ENCODE measurements at regions not wholly inside any gene's neighbourhood (a gene's known extent, or its start where the extent isn't known, plus 50 kb on each side); places are given as distances from the start of the nearest gene placed in this dataset.
A peak's percentile ranks its signal among the peaks of the same experiment; 100 is the strongest.

DNA sequence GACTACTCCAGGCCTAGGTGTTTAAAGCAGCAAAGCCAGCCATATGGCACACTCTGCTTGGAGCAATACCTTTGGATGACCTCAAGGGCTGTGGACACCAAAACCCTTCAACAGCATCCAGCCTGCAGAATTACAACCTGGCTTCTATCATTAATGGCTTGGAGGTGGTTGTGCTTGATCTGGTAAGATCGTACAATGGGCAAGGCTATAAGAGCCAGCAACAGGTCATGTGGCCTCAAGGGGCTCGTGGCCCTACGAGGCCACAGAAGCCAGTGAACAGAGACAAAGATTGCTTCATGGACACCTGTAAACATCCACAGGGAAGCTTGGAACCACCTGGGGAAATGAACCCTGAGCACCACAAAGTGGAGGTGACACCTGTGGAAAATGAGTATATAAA, 657.3 kb downstream of the BCL11B start:
- no peak for DNase-seq

DNA sequence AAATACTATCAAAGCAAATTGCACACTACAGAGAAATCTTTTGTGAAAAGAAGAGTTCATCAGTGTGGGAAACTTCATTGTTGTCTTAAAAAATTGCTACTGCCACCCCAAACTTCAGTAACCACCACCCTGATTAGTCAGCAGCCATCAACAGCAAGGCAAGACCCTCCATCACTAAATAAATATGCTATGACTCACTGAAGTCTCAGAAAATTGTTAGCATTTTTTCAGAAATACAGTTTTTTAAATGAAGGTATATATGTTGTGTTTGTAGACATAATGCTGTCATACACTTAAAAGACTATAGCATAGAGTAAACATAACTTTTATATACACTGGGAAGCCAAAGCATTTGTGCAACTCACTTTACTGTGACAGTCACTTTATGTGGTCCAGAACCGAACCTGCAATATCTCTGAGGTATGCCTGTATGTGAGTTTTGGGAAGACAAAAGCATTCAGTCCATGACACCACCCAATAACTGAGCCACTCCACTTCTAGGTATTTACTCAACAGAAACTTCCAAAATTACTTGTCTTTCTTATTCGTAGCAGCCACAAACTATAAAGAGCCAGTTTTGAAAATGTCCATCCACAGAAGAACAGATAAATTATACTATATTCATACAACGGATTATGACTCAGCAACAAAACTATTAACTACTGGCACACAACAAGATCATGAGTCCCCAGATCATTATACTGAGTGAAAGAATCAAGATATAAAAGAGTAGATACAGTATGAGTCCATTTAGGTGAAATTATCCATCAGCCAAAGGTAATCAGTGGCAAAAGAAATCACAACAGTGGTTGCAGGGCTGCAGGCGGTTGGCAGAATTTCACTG, 649.6 kb downstream of the BCL11B start:
- DNase-seq = no peak

DNA sequence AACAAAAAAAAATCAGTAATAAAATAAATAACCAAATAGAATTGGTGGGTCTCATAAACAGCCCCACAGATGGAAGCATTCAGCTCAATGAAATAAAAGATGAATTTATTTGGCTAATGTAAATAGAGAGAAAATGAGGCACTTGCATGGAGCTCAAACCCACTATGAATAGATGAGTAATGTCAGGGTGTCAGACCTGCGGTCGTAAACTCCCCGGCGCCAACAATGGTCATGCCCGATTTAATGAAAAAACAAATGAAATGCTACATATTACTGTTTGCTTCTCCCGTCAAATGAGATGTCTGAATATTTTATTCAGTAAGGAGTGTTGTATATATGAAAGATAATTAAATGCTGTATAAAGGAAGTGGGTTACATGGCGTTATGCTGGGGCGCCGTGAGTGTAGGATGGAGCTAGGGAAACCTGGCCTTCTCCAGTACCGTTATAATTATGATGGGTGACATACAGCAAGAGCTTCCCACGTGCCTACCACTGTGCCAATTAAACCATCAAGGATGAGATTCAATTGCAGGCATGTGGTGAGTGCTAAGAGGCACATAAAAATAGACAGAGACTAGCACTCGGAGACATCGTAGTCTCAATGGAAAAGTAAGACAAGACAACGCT, 648.1 kb downstream of the BCL11B start:
- peak; percentile 19 for DNase-seq

DNA sequence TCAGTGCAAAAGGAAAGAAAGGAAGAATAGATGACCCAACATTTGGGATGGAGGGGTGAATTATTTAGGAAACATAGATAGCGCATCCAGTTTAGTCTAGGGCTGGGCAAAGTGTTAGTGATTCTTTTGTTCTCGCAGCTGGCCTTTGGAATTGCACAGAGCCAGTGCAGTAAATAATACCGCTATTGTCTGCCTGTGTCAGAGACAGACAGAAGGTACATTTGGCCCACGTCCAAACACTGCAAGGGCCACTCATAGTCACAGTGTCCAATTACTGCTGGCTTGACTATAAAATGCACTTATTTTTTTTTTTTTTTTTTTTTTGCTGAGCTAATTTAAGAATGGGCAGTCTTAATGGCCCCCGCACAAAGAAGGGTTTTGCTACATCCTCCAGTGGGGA, 638.6 kb downstream of the BCL11B start:
- peak; percentile 81 for DNase-seq

DNA sequence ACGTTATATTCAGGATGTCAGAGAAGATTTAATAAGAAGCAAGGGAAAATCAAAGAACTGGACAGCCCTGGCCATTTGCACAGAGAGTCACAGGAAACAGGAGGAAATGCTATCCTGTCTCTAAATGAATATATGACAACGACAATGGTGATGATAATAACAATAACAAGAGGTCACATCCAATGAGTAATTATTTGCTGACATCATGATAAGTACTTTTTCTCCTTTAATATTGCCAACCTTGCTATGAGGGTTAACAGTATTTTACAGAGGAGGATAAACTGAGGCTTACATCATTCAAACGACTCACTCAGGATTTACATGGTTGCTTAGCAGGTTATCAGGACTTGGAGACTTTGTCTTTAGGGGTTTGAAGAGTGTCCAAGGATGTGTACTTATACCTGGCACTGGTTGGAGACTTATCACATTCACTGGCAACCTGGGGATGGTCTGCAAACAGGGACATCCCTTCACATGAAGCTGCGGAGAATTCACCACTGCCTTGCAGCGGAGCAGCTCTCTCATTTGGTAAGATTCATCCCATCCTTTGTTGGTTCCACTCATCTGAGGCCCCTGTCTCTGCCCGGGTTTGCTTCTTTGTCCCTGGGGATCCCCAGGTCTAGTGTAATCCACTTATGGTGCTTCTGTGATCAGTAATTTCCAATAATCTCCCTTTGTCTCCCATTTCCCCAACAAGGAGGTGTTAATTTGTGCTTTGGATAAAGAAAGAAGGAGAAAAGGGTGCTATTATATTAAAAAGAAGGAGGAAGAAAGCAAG, 637.8 kb downstream of the BCL11B start:
- no peak for DNase-seq

DNA sequence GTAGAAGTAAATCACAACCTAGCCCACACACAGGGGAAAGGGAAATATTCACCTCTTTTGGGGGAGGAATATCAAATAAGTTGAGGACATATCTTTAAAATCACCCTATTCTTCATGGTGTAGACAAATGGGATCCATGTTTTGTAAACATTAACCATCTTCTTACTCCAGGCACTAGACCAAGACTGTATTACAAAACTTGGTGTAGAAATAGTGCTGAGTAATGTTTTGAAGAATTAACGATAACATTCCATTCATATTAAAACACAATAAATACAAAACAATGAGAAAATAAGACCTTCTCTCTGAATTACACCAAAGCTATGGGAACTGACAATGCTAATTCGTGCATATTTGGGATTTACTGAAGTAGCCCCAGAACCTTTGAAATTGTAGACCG, 633.6 kb downstream of the BCL11B start:
- no peak for DNase-seq

DNA sequence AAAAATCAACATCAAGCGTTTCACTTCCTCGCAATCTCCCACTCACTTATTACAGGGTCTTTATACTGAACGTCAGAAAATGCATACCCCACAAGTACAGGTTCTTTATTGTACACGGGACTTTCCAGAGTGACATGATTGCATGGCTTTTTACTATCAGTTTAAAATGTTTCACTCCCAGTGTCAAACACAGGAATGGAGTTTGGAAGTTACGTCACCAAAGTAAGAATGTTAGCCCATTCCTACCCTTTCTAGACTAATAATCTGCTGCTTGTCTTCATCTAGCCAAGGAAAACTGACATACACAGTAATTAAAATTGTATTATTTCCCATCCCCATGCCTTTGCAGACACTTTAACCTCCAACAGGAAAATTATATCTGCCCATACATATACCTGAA, 624.2 kb downstream of the BCL11B start:
- DNase-seq = no peak

DNA sequence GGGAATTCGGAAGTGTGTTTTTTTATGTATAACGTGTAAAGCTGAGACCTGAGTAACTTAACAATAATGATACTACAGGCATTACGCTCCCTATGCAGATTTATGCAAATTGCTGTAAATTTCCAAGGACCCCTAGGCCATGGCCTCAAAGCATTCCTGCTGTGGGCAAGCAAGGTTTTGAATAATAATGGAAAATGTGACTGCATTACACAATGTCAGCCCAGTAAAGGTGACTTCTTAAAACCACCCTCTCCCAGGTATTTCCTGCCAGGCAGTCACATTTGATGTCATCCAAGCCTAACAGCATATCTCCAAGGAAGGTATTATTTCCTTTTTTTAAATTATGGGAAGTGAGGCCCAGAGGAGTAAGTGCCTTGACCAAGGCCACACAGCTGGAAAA, 621.0 kb downstream of the BCL11B start:
- DNase-seq = no peak

DNA sequence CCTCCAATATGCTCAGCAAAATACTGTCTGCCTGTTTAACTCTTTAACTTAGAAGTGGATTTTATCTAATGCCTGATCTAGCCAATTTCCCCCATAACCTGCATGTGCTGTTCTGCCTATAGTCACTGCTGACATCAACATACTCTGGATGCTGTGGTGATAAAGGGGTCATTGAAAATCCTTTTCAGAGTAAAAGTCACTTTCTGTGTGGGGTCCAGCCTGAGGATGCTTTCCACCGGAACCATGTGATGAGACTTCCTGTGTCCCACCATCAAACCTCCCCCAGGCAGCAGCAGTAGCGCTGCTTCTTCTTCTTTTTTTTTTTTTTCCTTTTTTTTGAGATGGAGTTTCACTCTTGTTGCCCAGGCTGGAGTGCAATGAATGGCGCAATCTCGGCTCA, 607.0 kb downstream of the BCL11B start:
- DNase-seq = no peak

DNA sequence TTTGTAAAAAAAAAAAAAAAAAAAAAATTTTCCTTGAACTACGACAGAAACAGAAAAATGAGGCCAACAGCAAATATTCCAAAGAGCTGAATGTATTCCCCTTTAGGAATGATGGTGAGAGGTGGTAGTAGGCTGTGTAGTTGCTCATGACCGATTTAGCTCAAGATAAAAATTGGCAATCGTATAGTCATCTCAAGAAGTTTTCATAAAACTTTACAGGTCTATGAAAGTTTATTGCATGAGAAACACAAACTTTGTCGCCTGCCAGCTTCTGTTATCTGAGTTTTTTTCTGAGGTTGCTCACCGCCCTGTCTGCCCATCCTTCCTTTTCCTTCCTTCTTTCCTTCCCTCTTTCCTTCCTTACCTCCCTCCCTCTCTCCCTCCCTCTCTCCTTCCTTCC, 605.5 kb downstream of the BCL11B start:
- no peak for DNase-seq

DNA sequence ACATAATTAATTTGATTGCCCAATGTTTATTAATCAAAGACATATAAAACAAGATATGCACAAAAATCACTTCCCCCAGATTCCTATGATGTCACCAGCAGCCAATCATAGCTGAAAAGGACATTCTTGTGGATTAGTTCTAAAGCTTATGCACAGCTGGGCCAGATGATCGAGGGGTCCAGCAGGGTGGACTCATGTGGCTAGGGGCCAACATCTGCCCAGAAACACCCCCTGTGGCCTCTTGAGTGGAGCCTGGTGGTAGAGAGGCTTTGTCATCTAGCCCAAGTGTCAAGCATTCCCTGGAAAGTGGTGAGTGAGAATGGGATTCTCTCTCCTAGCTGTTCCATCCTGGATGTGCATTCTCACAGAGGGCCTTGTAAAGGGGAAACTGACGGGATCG, 590.0 kb downstream of the BCL11B start:
- no peak for DNase-seq

DNA sequence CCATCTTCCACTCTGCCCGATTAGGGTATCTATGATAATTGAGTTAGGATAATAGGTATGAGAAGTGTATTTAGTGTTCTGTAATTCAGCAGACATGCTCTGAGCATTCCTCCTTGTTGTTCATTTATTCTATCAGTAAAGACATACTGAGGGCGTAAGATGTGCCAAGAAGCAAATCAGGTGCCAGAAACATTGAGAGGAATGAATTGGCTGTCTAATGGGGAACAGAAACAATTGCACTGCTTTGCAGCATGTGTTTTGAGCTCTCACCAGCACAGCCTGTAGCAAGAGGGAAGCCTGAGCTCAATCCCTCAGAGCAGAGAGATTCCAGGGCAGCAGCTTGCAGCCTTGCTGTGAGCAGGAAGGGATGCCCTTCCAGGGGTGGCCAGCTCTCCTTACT, 589.3 kb downstream of the BCL11B start:
- DNase-seq = no peak

DNA sequence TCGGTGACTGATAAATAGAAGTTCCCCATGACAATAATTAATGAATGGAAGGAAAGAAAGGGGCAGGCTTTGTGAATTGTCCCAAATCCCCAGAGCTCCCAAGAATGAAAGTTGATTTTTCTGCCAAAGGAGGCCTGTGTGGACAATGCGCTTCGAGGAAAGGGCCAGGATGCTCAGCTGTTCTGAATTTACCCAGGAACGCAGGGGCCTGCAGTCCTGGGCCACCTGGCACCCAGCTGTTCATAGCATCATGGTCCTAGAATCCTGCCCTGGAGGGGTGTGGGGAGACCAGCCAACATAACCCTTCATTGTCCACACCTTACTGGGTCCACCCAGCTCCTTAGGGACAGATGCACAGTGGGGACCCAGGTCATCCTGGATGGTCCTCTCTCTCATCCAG, 587.5 kb downstream of the BCL11B start:
- DNase-seq = no peak

DNA sequence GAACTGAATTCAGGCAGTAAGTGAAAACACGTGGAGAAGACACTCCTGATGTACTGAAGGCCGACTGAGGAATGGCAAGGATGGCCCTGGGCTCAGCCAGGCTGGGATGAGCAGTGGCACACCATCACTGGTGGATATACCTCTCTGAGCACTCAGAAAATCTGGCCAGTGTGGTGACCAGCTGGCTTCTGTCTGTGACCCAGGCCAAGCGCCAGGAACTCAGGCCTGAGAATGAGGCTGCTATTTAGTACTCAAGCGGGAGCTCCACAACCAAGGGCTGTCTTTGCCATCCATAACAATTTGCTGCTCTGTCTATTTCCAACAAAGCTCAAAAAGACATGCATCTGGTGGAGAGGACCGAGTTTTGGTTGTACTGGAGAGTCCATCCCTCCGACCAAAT, 586.3 kb downstream of the BCL11B start:
- no peak for DNase-seq

DNA sequence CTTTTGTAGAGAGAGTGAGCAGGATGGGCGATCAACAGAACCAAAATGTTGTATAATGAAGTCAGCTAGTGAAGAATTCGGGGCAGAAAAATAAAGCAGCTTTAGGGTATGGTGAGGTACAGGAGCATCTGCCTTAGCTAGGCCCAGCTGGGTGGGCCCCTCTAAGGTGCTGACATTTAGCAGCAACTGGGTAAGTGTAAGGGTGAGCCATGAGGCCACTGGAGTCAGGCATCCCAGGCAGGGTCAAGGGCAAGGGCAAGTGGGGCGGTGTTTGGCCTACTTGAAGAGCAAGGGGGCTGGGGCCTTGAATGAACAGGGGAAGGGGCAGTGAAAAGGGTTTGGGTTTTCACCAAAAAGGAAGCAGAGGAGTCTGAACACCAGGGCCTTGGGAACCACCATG, 583.6 kb downstream of the BCL11B start:
- no peak for DNase-seq

DNA sequence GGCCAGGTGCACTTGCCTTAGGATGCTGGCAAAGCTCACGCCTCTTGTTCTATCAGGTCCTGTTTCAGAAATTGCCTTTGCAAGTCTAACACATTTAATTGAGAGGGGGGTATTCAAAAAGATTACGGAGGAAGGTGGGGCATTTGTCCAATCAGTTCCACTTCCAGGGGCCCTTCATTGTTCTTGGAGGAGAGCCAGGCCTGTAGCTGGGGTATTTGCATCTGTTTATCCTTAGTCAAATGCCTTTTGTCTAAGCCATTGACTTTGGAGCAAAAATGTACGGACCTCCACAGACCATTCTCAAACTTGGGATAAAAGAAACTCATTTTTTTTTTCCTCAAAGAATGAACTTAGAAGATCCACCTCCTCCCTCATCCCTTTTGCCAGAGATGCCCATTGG, 582.0 kb downstream of the BCL11B start:
- no peak for DNase-seq

DNA sequence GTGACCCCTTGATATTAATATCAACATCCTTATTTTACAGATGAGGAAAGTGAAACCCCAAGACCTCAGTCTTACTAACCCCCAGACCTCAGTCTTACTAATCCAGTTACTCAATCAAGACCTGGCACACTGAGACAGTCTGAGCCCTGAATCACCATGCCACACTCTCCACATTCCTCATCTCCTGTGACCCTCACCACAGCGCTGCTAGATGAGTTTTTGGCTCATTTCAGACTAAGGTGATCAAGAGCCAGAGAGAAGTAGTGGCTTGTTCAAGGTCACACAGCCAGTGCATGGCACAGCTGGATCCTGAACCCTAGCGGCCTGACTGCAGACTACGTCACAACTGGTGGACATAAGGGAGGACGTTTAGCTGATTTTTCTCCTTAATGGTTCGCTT, 579.2 kb downstream of the BCL11B start:
- DNase-seq = no peak

DNA sequence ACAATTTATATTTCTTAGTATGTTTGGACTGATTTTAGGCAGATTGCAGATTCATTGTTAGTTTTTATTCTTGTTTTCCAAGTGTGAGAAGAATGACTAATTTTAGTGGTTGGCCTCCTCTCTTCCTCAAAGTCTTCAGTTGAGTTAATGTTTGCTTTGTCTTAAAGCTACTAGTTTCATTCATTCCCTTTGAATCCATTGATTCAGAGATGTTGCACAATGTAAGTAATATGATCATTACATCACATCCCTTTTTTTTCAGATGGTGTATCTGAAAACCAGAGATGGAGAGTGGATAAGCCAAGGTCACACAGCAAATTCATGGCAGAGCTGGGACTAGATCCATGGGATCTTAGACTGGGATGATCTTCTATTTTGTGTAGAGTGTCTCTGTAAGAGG, 577.5 kb downstream of the BCL11B start:
- DNase-seq = no peak

DNA sequence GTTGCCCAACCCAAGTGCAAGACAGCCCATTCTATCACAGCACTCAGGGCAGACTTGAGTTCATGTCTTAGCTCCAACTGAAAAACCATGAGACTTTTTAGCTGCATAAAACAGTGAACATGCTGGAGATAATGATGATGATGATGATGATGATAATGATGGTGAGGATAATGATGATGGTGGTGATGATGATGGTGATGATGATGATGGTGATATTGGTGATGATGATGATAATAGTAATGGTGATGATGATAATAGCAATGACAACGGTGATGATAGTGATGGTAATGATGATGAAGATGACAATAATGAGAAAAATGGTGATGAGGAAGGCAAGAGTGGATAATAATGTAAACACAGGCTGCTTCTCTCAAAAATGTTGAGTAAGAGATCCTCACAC, 576.2 kb downstream of the BCL11B start:
- no peak for DNase-seq

DNA sequence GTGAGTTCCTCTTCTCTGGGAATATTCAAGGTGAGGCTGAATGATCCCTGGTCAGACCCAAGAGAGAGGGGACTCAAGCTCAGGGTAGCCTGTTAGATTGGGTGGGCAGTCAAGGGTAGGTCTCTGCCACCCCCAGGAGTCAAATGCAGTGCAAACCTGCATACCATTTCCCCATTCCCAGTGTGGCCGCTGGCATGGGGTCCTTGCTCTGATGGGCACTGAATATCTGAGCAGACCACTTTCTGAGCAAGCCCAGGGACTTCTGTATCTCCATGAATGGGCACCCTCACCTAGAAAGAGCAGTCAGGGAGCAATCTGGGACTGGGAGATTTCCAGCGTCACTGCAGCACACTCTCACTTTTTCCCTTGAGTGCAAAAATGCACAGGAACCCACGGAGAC, 573.7 kb downstream of the BCL11B start:
- no peak for DNase-seq

DNA sequence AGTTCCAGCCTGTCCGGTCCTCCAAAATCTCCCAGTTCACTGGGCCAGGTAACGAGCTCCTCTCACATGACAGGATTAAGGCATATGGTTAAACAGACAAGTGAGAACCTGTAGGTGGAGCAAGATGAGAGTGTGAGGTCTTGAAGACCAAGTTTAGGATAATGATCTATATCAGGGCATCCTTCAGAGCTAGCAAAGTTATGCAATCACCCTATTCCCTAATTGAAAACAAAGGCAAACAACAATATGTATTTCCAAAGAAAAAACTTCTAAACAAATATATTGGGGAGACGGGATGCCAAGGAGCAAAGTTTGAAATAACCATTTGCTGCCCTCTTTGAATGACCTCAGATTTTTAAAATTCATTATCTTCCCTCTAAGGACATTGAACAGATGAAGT, 571.2 kb downstream of the BCL11B start:
- DNase-seq = no peak

DNA sequence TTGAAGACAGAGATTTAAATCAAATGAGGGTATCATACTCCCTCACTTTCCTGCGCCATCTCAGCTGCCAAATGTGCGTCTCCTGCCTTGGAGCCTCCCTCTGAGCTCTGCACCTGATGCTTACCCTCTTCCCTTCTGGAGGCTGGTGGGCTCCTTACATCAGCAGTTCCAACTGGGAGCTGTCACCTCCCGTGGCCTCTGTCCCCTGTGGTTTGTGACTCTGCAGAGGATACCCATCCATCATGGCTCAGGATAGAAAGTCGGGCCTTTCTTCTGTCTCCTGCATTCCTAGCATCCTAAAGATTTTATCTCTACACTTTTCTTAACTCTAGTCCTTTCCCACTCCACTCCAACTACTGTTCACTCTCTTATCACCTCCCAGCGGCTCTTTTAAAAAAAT, 570.6 kb downstream of the BCL11B start:
- no peak for DNase-seq

DNA sequence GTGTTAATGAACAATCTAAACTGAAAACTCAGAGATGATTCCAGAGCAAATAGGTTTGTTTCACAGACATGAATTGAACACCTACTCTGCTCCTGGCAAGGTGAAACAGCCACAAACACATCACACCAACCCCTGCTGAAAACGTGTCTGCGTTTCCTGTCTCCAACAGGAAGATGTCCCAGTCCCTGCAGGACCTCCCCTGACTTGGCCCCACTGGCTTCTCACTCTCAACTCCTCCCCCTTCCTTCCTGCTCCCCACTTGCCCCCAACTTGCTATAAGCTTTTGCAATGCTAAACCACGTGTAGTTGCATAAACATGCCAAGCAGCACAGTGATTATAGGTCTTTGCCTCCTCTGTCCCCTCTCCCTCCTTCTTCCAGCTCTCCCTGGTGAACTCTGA, 567.6 kb downstream of the BCL11B start:
- no peak for DNase-seq

DNA sequence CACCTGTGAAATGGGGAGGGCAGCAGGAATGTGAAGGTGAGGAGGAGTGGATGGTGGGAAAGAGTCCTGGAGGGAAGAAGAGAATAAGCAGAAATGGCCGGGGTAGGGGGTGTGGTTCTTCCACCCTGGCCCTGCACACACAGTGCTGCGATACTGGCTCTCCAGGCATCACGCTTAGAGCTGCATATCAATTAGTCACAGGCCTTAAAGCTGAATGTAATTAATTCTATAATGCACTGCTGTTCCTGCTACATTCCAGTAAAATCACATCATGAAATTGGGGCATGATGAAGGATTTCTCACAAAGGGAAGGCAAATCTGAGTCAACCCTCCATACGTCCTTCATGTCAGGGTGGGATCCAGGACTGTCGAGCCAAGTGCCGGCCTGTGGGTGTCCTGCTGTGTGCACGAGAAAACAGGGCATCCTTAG, 566.1 kb downstream of the BCL11B start:
- DNase-seq = no peak

All from NCI-H774 (cell line).